ENCODE measurements at regions not wholly inside any gene's neighbourhood (a gene's known extent, or its start where the extent isn't known, plus 50 kb on each side); places are given as distances from the start of the nearest gene placed in this dataset.
"Not testable (repeated sequence)": the region's sequence is repeated elsewhere in the genome, so short reads cannot be mapped to it uniquely, and the experiment has no call there.

DNA sequence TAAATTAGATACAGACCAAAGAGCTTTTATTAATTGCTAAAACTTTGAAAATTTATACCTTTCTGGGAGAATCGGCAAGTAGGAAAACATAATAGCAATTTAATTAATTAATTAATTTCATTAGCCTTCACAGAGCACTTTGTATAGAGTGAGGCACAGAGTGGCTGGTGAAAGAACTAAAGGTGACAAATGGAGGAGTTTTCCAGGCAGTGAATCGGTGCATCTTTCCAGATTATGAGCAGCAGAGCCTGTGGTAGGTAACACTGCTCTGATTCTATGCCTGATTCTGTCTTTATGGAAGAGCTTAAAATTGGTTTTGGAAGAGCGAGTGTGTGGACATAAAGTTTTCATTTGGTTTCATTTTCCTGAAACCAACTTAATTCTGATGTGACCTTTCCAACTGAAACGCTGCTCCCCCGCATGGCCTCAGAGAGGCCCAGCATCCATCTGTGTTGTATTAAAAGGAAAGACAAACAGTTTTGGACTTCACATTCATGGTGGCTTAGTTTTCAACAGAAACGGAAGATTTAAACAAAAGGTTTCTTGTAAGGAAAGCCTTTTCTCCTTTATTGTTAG lies 188.9 kb upstream of the RPS23 start:
- DNase-seq: no peak

DNA sequence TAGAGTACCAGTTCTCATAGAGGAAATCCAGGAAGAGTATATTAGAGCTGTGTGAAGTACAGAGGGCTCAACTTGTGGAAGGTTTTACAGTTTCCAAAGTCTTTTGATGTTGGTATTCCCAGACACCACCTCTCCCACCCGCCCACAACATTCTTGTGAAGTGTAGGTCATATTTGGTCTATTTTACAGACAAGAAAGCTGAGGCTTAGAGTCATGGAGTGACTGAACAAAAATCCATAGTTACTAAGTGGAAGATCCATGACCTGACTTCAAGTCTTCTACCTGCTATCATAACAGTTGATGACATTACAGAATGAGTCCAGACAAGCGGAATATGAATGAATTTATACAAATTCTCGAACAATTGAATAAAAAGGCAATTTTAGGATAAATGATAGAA lies 187.1 kb upstream of the RPS23 start:
- DNase-seq: no peak

DNA sequence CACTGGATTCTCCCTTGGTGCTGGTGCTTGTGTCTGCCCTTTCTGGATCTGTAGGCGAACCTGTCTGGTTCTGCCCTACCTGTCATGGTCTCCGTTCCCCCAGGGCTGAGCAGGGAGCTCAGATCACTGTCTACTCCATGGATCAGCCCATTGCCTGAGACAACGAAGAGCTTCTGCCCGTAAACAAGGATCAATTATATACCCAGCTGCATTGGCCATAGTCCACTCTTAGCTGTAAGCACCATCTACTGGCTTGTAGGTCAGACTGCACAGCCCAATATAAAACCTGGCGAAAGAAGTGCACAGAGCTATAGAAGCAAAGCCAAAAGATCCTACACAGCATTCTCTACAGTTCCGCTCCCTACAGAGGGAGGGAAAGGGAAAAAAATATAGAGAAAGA lies 181.5 kb upstream of the RPS23 start:
- DNase-seq: no peak

- DNase-seq: not testable (repeated sequence)
Measured at GRCh38 chr5:82455317-82455716, 177.2 kb upstream of the RPS23 start.

DNA sequence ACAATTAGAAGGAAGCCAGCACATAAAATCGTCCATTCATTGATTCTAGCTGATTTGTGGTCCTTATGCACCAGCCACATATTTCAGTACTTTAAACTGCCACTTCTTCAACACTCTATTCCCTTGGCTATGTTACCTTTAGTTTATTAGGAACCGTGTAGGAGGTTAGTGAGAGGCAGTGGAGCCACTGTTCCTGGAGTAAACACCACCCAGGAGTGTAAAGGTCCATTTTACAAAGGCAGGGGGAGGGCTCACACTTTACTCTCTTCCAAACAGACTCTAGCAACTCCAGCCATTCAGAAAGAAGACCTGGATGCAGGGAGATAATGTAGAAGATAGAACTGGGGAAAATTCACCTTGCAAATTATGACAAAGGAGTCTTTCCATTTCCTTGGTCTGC lies 170.2 kb upstream of the RPS23 start:
- no peak for DNase-seq

DNA sequence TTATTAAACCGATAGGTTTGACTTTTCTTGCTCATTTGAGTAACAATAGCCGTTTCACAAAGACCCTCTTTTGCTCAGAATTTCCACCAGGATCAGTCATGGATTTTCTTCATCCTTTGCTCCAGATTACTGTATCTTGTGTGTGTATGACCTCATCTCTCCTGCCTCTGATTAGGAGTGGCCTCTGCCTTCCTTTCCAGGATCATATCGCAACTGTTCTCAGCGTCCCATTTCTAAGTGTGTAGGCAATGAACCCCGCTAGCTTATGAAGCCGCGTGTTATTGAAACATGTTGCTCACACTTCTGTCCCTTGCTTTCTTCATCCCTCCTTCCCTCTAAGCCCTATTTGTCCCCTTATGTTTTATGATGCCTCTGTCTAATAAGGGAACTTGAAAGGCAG lies 169.8 kb upstream of the RPS23 start:
- no peak for DNase-seq

DNA sequence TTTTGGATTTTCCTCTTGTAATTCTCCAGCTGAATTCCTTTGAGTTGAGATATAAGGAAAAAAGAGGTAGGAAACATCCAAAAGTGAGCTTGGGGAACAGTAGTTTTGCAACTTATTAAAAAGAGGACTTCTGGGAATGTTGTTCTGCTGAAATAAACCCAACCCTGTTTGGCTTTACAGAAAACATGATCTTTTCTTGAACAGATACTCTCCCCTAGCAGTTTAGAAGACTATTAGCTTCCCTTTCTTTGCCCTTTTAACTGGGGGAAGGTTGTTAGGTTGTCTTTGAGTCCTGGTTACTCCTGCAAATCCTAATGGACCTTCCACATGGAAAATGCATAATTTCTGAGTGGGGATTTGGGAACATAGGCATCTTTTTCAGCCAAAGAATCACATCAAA lies 168.7 kb upstream of the RPS23 start:
- DNase-seq: no peak

- DNase-seq: no peak
Measured at GRCh38 chr5:82445726-82446335, 167.7 kb upstream of the RPS23 start.

- no peak for DNase-seq
Measured at GRCh38 chr5:82439750-82440445, 161.7 kb upstream of the RPS23 start.

GRCh38 chr5:82437565-82437964 lies 159.4 kb upstream of the RPS23 start:
- not testable (repeated sequence) for DNase-seq

GRCh38 chr5:82436291-82436690 lies 158.1 kb upstream of the RPS23 start:
- DNase-seq: no peak

- DNase-seq: not testable (repeated sequence)
Measured at GRCh38 chr5:82434696-82435660, 156.8 kb upstream of the RPS23 start.

GRCh38 chr5:82426464-82427154 lies 148.5 kb upstream of the RPS23 start:
- no peak for DNase-seq

GRCh38 chr5:82425591-82425990 lies 147.4 kb upstream of the RPS23 start:
- no peak for DNase-seq

DNA sequence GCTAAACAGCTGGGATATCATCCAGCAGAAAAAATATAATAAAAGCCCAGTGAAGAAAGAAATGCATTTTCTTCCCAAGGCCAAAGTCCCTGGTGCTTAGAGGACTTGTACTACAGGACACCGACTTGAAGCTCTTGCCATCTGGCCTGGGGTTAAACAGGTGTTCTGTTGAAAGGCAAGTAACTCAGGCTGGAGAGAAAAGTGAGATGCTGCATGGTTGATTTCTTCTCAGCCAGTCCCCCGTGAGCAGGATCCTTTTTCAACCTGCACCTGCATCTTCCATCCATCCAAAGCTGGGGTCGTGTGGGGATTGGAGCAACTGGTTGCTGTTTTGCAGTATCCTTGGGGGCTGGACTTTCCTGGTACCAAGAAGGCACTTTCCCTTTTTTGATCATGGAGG lies 146.1 kb upstream of the RPS23 start:
- DNase-seq: no peak

DNA sequence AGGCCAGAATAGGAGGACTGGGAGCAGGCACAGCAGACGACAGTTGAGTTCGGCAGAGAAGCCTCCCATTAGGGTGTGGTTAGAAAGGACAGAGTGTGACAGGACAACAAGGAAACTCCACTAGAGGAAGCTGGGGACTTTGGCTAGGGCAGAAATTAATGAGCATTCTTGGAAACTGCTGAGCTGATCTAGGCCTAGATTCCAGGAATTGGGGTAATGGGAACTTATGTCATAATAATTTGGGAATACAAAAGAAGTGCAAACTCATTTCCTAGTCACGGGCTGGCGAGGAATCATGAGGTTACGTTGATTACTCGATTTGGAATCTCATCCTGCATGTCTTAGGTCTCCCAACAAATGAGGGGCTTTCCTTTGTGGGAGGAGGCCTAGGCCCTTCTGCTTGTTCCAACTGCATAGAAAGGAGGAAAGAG lies 144.6 kb upstream of the RPS23 start:
- DNase-seq: no peak

DNA sequence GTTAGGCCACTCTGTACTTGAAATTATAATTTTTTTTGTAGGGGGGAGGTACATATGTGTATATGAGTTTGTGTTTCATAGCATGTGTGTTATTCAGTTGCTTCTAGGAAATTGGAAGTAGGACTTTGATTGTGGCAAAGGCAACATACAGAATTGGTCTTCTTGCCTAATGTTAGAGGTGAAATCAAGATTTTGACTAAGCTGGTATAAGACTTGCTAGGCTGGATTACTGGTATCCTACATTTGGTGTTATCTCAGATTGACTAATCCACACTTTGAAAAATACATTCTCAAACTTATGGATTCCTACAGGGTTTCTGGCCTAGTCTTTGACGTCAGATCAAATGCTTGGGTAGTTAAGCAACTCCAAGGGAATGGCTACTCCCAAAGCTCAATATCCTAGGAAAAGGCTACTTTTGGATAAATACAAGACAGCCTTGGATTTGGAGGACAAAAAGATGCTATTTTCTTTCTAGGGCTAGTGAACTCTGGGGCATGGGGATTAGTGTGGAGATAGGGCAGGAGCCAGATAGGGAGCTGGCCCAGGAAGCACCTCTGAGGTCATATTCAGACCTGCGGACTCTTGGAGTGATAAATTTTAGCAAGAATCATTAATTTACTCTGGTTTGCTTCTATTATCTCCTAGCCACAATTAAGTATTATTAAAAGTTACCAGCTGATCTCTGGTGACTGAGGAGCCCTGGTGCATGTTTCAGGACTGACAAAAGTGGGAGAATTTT lies 144.0 kb upstream of the RPS23 start:
- DNase-seq: no peak

- no peak for DNase-seq
Measured at GRCh38 chr5:82421119-82421518, 143.0 kb upstream of the RPS23 start.

GRCh38 chr5:82420524-82420923 lies 142.4 kb upstream of the RPS23 start:
- DNase-seq: not testable (repeated sequence)

GRCh38 chr5:82419559-82420332 lies 141.6 kb upstream of the RPS23 start:
- no peak for DNase-seq

DNA sequence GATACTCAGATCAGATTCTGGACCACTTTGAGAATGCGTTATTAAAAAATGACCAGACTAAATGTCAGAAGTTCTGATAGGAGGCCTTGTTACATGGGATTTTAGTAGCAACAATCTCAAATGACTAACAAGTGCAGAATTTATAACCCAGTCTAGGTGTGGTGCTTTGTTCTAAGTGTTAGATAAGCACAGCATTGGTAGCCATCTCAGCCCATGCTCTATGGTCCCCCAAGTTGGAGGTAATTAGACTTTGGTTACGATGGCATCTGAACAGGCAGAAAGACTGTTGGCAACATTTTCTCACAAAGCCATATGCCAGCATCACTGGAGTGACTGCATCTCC lies 140.4 kb upstream of the RPS23 start:
- no peak for DNase-seq

Measured in activated naive CD4-positive, alpha-beta T cell treated with Interleukin-2 at 50 U/mL for 16 hours (primary cell).